Bronchial epithelial cell (primary cell): ENCODE measurements at regions not wholly inside any gene's neighbourhood (a gene's known extent, or its start where the extent isn't known, plus 50 kb on each side); places are given as distances from the start of the nearest gene placed in this dataset.

Experiments used
- DNase-seq: peaks from one replicate; pipeline ENCODE4 v3.0.0-alpha.2; 2010; ENCODE audit warnings: low read depth
- FAIRE-seq: peaks from 2 replicates; lab custom pipeline; 2011; peaks lifted over from hg19 to GRCh38; lab: Jason Lieb, UNC
- H3K27me3 ChIP-seq: 2 replicates; pipeline ENCODE4 v1.5.1; 2011; ENCODE audit warnings: low read length; ENCODE audit not compliant: control insufficient read depth, insufficient read depth
- H3K36me3 ChIP-seq: 2 replicates; pipeline ENCODE4 v1.5.1; 2011; ENCODE audit warnings: low read length; ENCODE audit not compliant: control insufficient read depth, insufficient read depth
- H3K4me3 ChIP-seq: 2 replicates; pipeline ENCODE4 v1.5.1; 2011; ENCODE audit warnings: mild to moderate bottlenecking, low read depth, low read length, control low read depth
- CTCF ChIP-seq: IDR thresholded peaks from 2 replicates; pipeline ENCODE4 v1.5.1; 2011; ENCODE audit warnings: mild to moderate bottlenecking, moderate library complexity, low read length, control low read depth, inconsistent platforms; ENCODE audit not compliant: insufficient read depth, severe bottlenecking

GRCh38 chr9:96045811-96046210 is 170.3 kb downstream of the ERCC6L2 start:
- no peak overlapping the region for H3K4me3 ChIP-seq
- peaks cover 4% of the 10 kb centered on the region for H3K27me3 ChIP-seq
- DNase-seq (no peak), FAIRE-seq (no peak)
- H3K36me3 ChIP-seq: no peaks in the 10 kb centered on the region
- no peak for TF ChIP-seq CTCF

GRCh38 chr9:96044401-96044800 is 168.9 kb downstream of the ERCC6L2 start:
- DNase-seq: no peak
- peaks cover 4% of the 10 kb centered on the region for H3K27me3 ChIP-seq
- TF ChIP-seq CTCF: no peak
- H3K36me3 ChIP-seq: no peaks in the 10 kb centered on the region
- H3K4me3 ChIP-seq: no peak overlapping the region
- peak; percentile 47 for FAIRE-seq

GRCh38 chr9:96040591-96041461 is 165.3 kb downstream of the ERCC6L2 start:
- FAIRE-seq (no peak), DNase-seq (no peak)
- no peaks in the 10 kb centered on the region for H3K36me3 ChIP-seq
- H3K27me3 ChIP-seq: peaks cover 4% of the 10 kb centered on the region
- TF ChIP-seq CTCF: no peak
- H3K4me3 ChIP-seq: no peak overlapping the region

GRCh38 chr9:96038914-96039313 is 163.4 kb downstream of the ERCC6L2 start:
- TF ChIP-seq CTCF: no peak
- FAIRE-seq (peak; percentile 66), DNase-seq (no peak)
- peaks cover 1% of the 10 kb centered on the region for H3K27me3 ChIP-seq
- no peaks in the 10 kb centered on the region for H3K36me3 ChIP-seq
- no peak overlapping the region for H3K4me3 ChIP-seq

GRCh38 chr9:96038271-96038670 is 162.8 kb downstream of the ERCC6L2 start:
- FAIRE-seq: no peak
- no peak for TF ChIP-seq CTCF

GRCh38 chr9:96034553-96035122 is 159.1 kb downstream of the ERCC6L2 start:
- no peaks in the 10 kb centered on the region for H3K27me3 ChIP-seq
- DNase-seq (no peak), FAIRE-seq (no peak)
- H3K4me3 ChIP-seq: no peak overlapping the region
- no peaks in the 10 kb centered on the region for H3K36me3 ChIP-seq
- TF ChIP-seq CTCF: no peak

More at GRCh38 chr9:96038271-96038670, 162.8 kb downstream of the ERCC6L2 start:
- Histone ChIP-seq H3K27me3 (peaks cover 1% of the 10 kb centered on the region), H3K4me3 (no peak overlapping the region), H3K36me3 (no peaks in the 10 kb centered on the region)
- DNase-seq: no peak
